K562 (cell line): ENCODE measurements at regions not wholly inside any gene's neighbourhood (a gene's known extent, or its start where the extent isn't known, plus 50 kb on each side); places are given as distances from the start of the nearest gene placed in this dataset.

ENCODE experiments used
- ATAC-seq: fragments of 200-7000 bp; cut with Tn5 transposase; 3 replicates; pipeline ENCODE4 v1.9.1; 2020; ENCODE audit warnings: moderate library complexity
- BruUV-seq: library from RNA; stranded (reverse); fragments of 400-500 nt; replicated peaks from 2 replicates; lab custom pipeline; 2021; lab: Mats Ljungman, UMichigan
- CTCF ChIA-PET: fragments of 300-600 bp; formaldehyde crosslinking; extraction: SDS; loops from one replicate; lab custom pipeline; 2021; ENCODE audit warnings: low intra/inter-chr PET ratio; lab: Yijun Ruan, JAX
- POLR2A ChIA-PET: fragments of 300-600, 350-650 bp; sonication (Branson Sonifier 250); formaldehyde crosslinking; extraction: SDS; loops from one replicate; lab custom pipeline; 2021; ENCODE audit warnings: antibody characterized with exemption, inconsistent platforms; lab: Yijun Ruan, JAX
- DNase-seq, 4 experiments: peaks; one replicate each; pipeline versions ENCODE4 v3.0.0 to v3.0.0-alpha.2; 2011 to 2018; ENCODE audit warnings: low spot score in 3 of 4, mixed read lengths in 3 of 4; ENCODE audit errors: extremely low read depth in 1 of 4
- FAIRE-seq: peaks from 2 replicates; lab custom pipeline; 2011; peaks lifted over from hg19 to GRCh38; lab: Jason Lieb, UNC
- H2AFZ ChIP-seq: 2 replicates; pipeline ENCODE4 v1.6.0; 2011; ENCODE audit warnings: low read depth, low read length, control low read depth, inconsistent platforms
- H3K27ac ChIP-seq: fragments of 200-600 bp; 3 replicates; pipeline ENCODE4 v1.8.0; 2011; ENCODE audit warnings: low read depth, mild to moderate bottlenecking, control low read depth, inconsistent platforms, low read length, moderate library complexity, mixed read lengths; ENCODE audit errors: extremely low read depth
- H3K27me3 ChIP-seq, 2 experiments: fragments of 300-600 bp in 1 of 2; 2 replicates in 1 of 2; 3 replicates in 1 of 2; pipeline versions ENCODE4 v1.6.0 to v1.8.0; 2011; ENCODE audit warnings: inconsistent platforms in 2 of 2, low read length in 2 of 2, mild to moderate bottlenecking in 1 of 2, mixed read lengths in 1 of 2, moderate library complexity in 1 of 2; ENCODE audit not compliant: control insufficient read depth in 2 of 2, insufficient read depth in 2 of 2
- H3K36me3 ChIP-seq: fragments of 300-600 bp; 3 replicates; pipeline ENCODE4 v1.8.0; 2011; ENCODE audit warnings: mild to moderate bottlenecking, low read length, inconsistent platforms; ENCODE audit not compliant: control insufficient read depth, insufficient read depth
- H3K4me1 ChIP-seq, 2 experiments: fragments of 200-600 bp in 1 of 2; replicated peaks in 1 of 2; 2 replicates in 1 of 2; 3 replicates in 1 of 2; pipeline versions ENCODE4 v1.5.1 to v1.8.0; 2011; ENCODE audit warnings: inconsistent platforms in 2 of 2, low read length in 2 of 2, mild to moderate bottlenecking in 1 of 2, mixed read lengths in 1 of 2, moderate library complexity in 1 of 2; ENCODE audit not compliant: control insufficient read depth in 2 of 2, insufficient read depth in 2 of 2
- H3K4me2 ChIP-seq: 2 replicates; pipeline ENCODE4 v1.6.1; 2011; ENCODE audit warnings: low read length, control low read depth, inconsistent platforms, mixed read lengths; ENCODE audit not compliant: insufficient read depth
- H3K4me3 ChIP-seq: fragments of 200-600 bp; sonication (generic), shearing (Covaris generic); 2 replicates; pipeline ENCODE4 v1.5.1; 2016; ENCODE audit warnings: control low read depth, inconsistent platforms
- H3K79me2 ChIP-seq: fragments of 200-600 bp; 3 replicates; pipeline ENCODE4 v1.8.0; 2011; ENCODE audit warnings: low read length, inconsistent platforms; ENCODE audit not compliant: control insufficient read depth, insufficient read depth
- H3K9ac ChIP-seq, 2 experiments: 2 replicates each; pipeline versions ENCODE4 v1.6.0 to v1.6.1; 2011; ENCODE audit warnings: low read depth in 2 of 2, low read length in 2 of 2, control low read depth in 1 of 2, inconsistent platforms in 1 of 2, mild to moderate bottlenecking in 1 of 2, mixed read lengths in 1 of 2; ENCODE audit not compliant: insufficient read depth in 1 of 2
- H3K9me1 ChIP-seq: one replicate; pipeline ENCODE4 v1.6.0; 2011; ENCODE audit warnings: inconsistent platforms, mild to moderate bottlenecking, low read length, moderate library complexity; ENCODE audit not compliant: control insufficient read depth, insufficient read depth
- H3K9me3 ChIP-seq: replicated peaks from 2 replicates; pipeline ENCODE4 v1.5.1; 2011; ENCODE audit warnings: low read depth, low read length, inconsistent platforms; ENCODE audit not compliant: control insufficient read depth, insufficient read depth
- H4K20me1 ChIP-seq: replicated peaks from 2 replicates; pipeline ENCODE4 v1.6.1; 2011; ENCODE audit warnings: low read length, inconsistent platforms, mixed read lengths; ENCODE audit not compliant: control insufficient read depth, insufficient read depth
- CREB3L1 ChIP-seq: fragments of 450-650 bp; IDR thresholded peaks from 2 replicates; pipeline ENCODE4 v1.6.1; 2014; ENCODE audit warnings: low read depth, mild to moderate bottlenecking, moderate library complexity, borderline replicate concordance
- OTX1 ChIP-seq: fragments of 450-650 bp; formaldehyde crosslinking; IDR thresholded peaks from 2 replicates; pipeline ENCODE4 v1.4.0; 2022; ENCODE audit warnings: mild to moderate bottlenecking
- PKNOX1 ChIP-seq: fragments of 450-650 bp; IDR thresholded peaks from 2 replicates; pipeline ENCODE4 v1.6.1; 2016
- ZNF174 ChIP-seq: fragments of 250-450 bp; sonication (Bioruptor Pico); IDR thresholded peaks from 2 replicates; pipeline ENCODE4 v1.4.0; 2020; ENCODE audit warnings: mild to moderate bottlenecking
- ZNF282 ChIP-seq: sonication (generic); formaldehyde crosslinking; IDR thresholded peaks from 2 replicates; pipeline ENCODE4 v1.8.1; 2023; ENCODE audit warnings: missing genetic modification reagents
- WGBS: fragments of 100-300 bp; shearing (Covaris generic); methylation state at CpG from one replicate; pipeline ENCODE4 v1.1.6; 2016; ENCODE audit warnings: low coverage, mixed read lengths; ENCODE audit not compliant: insufficient coverage; ENCODE audit errors: missing lambda C conversion rate; 5-methylcytosine and 5-hydroxymethylcytosine counted together
- in situ Hi-C: fragments of 300-500 bp; cut with MboI; formaldehyde crosslinking; loops from 4 replicates; pipeline ENCODE4 v1.15.0; 2018; ENCODE audit warnings: inconsistent platforms, mixed read lengths
- intact Hi-C: fragments of 100-400 bp; cut with micrococcal nuclease; formaldehyde crosslinking; loops from 2 replicates; pipeline ENCODE4 v1.14.2; 2022

GRCh38 chr9:79301085-79301484 lies 270.7 kb upstream of the TLE4 start:
- no peak for FAIRE-seq

More at GRCh38 chr9:79301085-79301484, 270.7 kb upstream of the TLE4 start:
- Histone ChIP-seq H3K9me1 (no peaks in the 10 kb centered on the region), H4K20me1 (no peaks in the 10 kb centered on the region), H3K4me1 (no peaks in the 10 kb centered on the region), H3K9me3 (no peaks in the 10 kb centered on the region), H3K27ac (no peak overlapping the region), H3K27me3 (no peaks in the 10 kb centered on the region), H3K79me2 (no peaks in the 10 kb centered on the region), H2AFZ (no peak overlapping the region), H3K36me3 (no peaks in the 10 kb centered on the region), H3K4me2 (no peak overlapping the region), H3K4me3 (no peak overlapping the region), H3K9ac (no peak overlapping the region)
- 0% methylated on average over 2 of the region's 2 CpGs for WGBS
- in situ Hi-C loops: no loop called here
- CTCF ChIA-PET: interaction anchor here (0.7 kb wide), 1 partner anchor 118 kb away, joined by 3 read pairs; no protein-coding TSS in a partner anchor
- intact Hi-C loops: no loop called here
- POLR2A ChIA-PET: no interaction called here
- ATAC-seq: no peak
- BruUV-seq: no TSS peak
- no peak for DNase-seq
- no peak for TF ChIP-seq ZNF282 (CRISPR knock-in tag)
- TF ChIP-seq CREB3L1: no peak
- no peak for TF ChIP-seq OTX1 (CRISPR knock-in tag)
- no peak for TF ChIP-seq ZNF174
- TF ChIP-seq PKNOX1: no peak
